HG02678 (cell line): ENCODE measurements at regions not wholly inside any gene's neighbourhood (a gene's known extent, or its start where the extent isn't known, plus 50 kb on each side); places are given as distances from the start of the nearest gene placed in this dataset.
"Not testable (repeated sequence)": the region's sequence is repeated elsewhere in the genome, so short reads cannot be mapped to it uniquely, and the experiment has no call there.

Source experiments
- ATAC-seq: cut with Tn5 transposase; IDR thresholded peaks from one replicate; pipeline ENCODE4 v1.9.1; 2021; ENCODE audit warnings: mild to moderate bottlenecking, moderate library complexity; ENCODE audit not compliant: unreplicated experiment

- no peak for ATAC-seq
Measured at GRCh38 chr7:15143936-15144335, 241.4 kb upstream of the DGKB start.

GRCh38 chr7:15143121-15143520, 240.6 kb upstream of the DGKB start:
- no peak for ATAC-seq

GRCh38 chr7:15140431-15140830, 237.9 kb upstream of the DGKB start:
- no peak for ATAC-seq

- no peak for ATAC-seq
Measured at GRCh38 chr7:15131661-15132060, 229.1 kb upstream of the DGKB start.

- ATAC-seq, result no peak
Measured at GRCh38 chr7:15130666-15131541, 228.4 kb upstream of the DGKB start.

GRCh38 chr7:15128716-15129115, 226.2 kb upstream of the DGKB start:
- ATAC-seq, result no peak

GRCh38 chr7:15126653-15127052, 224.1 kb upstream of the DGKB start:
- ATAC-seq, result not testable (repeated sequence)

- no peak for ATAC-seq
Measured at GRCh38 chr7:15123901-15124300, 221.3 kb upstream of the DGKB start.

- ATAC-seq, result no peak
Measured at GRCh38 chr7:15113752-15114151, 211.2 kb upstream of the DGKB start.

GRCh38 chr7:15105711-15106110, 203.2 kb upstream of the DGKB start:
- no peak for ATAC-seq

GRCh38 chr7:15104411-15105092, 202.0 kb upstream of the DGKB start:
- ATAC-seq, result no peak

GRCh38 chr7:15099074-15099473, 196.5 kb upstream of the DGKB start:
- no peak for ATAC-seq

- ATAC-seq, result no peak
Measured at GRCh38 chr7:15096853-15097252, 194.3 kb upstream of the DGKB start.

- ATAC-seq, result no peak
Measured at GRCh38 chr7:15094989-15095388, 192.4 kb upstream of the DGKB start.

- ATAC-seq, result no peak
Measured at GRCh38 chr7:15087771-15088170, 185.2 kb upstream of the DGKB start.

- ATAC-seq, result no peak
Measured at GRCh38 chr7:15086862-15087261, 184.3 kb upstream of the DGKB start.

GRCh38 chr7:15086131-15086611, 183.6 kb upstream of the DGKB start:
- ATAC-seq, result no peak

GRCh38 chr7:15085366-15085765, 182.8 kb upstream of the DGKB start:
- ATAC-seq, result no peak

GRCh38 chr7:15084368-15084767, 181.8 kb upstream of the DGKB start:
- no peak for ATAC-seq

GRCh38 chr7:15081891-15082290, 179.3 kb upstream of the DGKB start:
- ATAC-seq, result no peak

- ATAC-seq, result no peak
Measured at GRCh38 chr7:15073301-15073700, 170.8 kb upstream of the DGKB start.

- ATAC-seq, result no peak
Measured at GRCh38 chr7:15068324-15068723, 165.8 kb upstream of the DGKB start.
